Coronary artery (tissue), 2 donors: ENCODE measurements at regions not wholly inside any gene's neighbourhood (a gene's known extent, or its start where the extent isn't known, plus 50 kb on each side); places are given as distances from the start of the nearest gene placed in this dataset.

ENCODE experiments used
- DNase-seq: peaks from one replicate; pipeline ENCODE4 v3.0.0-alpha.2; 2017; ENCODE audit warnings: low spot score
- H3K27ac ChIP-seq, 2 donors: fragments of 200-600 bp; sonication (generic); one replicate each; pipeline ENCODE4 v1.5.1; 2016 to 2019
- H3K4me3 ChIP-seq: fragments of 200-600 bp; sonication (generic); 2 replicates; pipeline ENCODE4 v1.5.1; 2016; ENCODE audit warnings: mild to moderate bottlenecking, moderate library complexity
- TF ChIP-seq, protein P1 (sequence below): fragments of 200-600 bp; sonication (generic); IDR thresholded peaks from one replicate; pipeline ENCODE4 v1.5.1; 2019; ENCODE audit warnings: antibody characterized with exemption

DNA sequence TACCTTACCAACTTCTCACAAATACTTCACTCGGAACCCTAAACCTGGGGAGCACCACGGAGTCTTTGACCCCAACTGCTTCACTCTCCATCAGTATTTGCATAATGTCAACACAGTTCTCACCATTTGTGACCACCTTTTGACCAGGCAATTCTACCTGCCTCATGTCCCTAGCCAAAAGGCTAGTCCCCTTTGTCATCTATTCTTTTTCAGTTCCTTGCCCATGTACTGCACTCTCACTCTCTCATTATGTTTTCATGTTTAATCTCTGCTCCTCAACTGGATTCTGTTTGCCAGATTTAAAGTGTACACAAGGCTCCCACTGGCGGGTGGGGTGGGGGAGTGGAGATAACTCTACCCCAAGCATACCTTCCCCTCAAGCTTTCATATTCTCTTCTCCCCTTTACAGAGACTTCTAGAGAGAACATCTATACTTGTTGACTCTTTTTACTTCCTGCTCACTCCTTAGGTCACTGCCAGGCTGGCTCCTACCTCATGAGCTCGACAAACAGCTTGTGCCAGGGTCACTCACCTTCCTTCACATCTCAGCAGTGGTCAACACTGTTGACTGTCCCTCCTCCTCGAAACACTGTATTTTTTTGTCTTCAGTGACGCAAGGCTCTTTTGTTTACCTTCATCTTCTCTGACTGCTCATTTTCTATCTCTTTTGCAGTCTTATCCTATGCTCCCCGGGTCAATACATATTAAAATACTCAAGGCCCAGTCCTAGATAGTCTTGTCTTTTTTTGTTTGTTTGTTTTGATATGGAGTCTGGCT is 88.7 kb upstream of the MAP4K3 start:
- no peak overlapping the region for H3K4me3 ChIP-seq
- TF ChIP-seq, protein P1, sequence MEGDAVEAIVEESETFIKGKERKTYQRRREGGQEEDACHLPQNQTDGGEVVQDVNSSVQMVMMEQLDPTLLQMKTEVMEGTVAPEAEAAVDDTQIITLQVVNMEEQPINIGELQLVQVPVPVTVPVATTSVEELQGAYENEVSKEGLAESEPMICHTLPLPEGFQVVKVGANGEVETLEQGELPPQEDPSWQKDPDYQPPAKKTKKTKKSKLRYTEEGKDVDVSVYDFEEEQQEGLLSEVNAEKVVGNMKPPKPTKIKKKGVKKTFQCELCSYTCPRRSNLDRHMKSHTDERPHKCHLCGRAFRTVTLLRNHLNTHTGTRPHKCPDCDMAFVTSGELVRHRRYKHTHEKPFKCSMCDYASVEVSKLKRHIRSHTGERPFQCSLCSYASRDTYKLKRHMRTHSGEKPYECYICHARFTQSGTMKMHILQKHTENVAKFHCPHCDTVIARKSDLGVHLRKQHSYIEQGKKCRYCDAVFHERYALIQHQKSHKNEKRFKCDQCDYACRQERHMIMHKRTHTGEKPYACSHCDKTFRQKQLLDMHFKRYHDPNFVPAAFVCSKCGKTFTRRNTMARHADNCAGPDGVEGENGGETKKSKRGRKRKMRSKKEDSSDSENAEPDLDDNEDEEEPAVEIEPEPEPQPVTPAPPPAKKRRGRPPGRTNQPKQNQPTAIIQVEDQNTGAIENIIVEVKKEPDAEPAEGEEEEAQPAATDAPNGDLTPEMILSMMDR, result no peak
- DNase-seq, result no peak
- H3K27ac ChIP-seq, result no peak overlapping the region

DNA sequence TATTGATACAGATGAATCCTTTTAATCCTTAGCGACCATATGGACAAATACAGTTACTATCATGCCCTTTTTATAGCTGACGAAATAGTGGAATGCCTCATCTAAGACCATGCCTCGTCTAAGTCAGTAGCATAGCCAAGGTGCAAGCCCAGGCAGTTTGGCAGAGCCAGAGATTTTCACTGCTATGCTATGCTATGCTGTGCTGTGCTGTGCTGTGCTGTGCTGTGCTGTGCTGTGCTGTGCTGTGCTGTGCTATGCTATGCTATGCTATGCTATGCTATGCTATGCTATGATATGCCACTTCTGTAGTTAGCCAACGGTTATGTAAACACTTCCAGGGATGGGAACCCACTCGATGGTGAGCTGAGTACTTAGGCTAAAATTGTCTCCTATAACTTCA is 91.6 kb upstream of the MAP4K3 start:
- H3K4me3 ChIP-seq, result no peak overlapping the region
- DNase-seq, result no peak
- TF ChIP-seq, protein P1, result no peak
- no peak overlapping the region for H3K27ac ChIP-seq

DNA sequence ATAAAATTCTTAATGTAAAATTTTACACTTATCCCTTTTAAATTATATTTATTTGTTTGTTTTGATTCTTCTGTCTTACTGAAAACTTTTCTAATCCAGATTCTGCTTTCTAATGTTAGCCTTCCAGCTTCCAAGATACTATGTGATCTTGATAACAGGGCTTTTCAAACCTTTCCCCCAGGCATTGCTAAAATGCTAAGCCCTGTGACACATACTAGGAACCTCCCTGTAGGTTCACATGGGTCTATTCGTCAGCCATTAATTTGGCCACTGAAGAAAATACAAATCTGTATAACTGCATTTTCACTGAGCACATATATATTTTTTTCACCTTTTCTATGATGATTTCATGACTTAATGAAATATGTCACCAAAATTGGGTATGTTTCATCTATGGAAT is 92.8 kb upstream of the MAP4K3 start:
- TF ChIP-seq, protein P1, result no peak
- H3K27ac ChIP-seq, result no peak overlapping the region
- H3K4me3 ChIP-seq, result no peak overlapping the region
- DNase-seq, result no peak

DNA sequence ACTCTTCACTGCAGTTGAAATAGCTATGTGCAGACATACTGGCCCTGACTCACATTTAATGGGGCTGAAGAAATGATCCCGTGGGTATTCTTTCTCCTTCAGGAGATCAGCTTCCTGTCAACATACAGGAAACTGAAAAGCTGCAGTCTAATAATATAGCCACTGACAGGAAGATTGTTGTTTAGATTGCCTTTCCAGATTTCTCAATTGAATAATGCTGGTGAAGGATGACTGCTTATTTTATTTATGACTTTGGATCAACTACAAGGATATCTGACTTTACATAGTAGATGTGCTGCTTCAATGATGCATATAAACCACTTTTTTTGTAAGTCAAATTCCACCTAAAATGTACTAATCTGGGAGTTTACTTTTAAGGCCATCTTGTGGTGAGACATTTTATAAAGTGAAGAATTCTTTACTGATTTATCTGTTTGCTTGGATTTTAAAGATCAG is 93.4 kb upstream of the MAP4K3 start:
- TF ChIP-seq, protein P1, result no peak
- Histone ChIP-seq H3K27ac (no peak overlapping the region), H3K4me3 (no peak overlapping the region)
- no peak for DNase-seq

DNA sequence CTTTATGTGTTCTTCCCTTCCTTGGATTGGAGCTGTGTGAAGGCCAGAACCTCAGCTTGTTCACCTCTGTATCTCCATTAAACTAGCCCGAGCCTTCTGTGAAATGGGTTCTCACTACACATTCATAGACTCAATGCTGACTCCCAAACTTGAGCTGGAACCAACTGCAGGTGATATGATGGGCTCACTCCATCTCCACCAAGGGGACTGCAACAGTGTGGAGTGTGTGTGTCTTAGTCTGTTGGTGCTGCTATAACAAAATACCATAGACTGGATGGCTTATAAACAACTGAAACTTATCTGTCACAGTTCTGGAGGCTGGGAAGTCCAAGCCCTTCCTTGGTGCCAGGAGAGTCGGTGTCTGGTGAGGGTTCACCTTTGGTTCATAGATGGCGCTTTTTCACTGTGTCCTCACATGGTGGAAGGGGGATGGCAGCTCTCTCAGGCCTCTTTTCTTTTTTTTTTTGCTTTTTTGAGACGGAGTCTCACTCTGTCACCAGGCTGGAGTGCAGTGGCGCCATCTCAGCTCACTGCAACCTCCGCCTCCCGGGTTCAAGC is 94.2 kb upstream of the MAP4K3 start:
- Histone ChIP-seq H3K4me3 (no peak overlapping the region), H3K27ac (no peak overlapping the region)
- DNase-seq, result no peak
- TF ChIP-seq, protein P1, result no peak

DNA sequence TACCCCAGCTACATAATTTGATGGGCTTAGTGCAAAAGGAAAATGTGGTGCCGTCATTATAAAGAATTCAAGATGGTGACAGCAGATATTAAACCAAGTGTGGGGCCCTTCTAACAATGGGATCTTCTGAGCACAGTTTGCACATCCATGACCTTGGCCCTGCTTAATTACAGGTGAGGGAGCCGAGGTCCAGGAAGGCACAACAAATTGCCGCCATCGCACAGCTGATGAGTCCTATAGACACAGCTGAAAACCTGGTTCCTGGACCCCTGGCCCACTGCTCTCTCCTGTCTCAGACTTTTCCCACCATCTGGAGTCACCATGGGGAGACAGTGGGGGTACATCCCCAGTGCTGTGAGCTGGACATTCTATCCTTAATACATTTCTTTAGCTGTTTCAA is 95.8 kb upstream of the MAP4K3 start:
- no peak for DNase-seq
- no peak overlapping the region for H3K27ac ChIP-seq
- H3K4me3 ChIP-seq, result no peak overlapping the region
- TF ChIP-seq, protein P1, result no peak
